ENCODE measurements at regions not wholly inside any gene's neighbourhood (a gene's known extent, or its start where the extent isn't known, plus 50 kb on each side); places are given as distances from the start of the nearest gene placed in this dataset.

DNA sequence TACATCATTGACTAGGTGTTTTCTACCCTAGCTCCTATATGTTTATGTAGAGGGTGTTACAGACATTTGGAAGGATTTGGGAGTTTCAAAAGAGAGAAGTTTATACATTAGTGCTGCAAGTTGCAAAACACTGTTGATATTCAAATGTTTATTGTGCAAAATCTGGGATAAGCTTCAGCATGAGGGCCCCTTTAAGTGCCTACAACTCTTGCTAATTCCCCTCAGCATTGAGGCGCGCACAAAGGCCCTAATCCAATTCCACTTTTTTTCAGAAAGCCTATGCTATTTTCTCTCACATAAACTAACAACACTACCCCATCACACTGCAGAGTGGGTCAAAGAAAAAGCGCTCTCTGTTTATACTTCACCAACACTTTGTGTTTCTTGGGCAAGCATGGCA lies 208.0 kb downstream of the NR2F2 start:
- ATAC-seq (ENCODE audit: low read depth) = no peak
- H3K18ac ChIP-seq (ENCODE audit: low read depth, low read length) = no peak overlapping the region
- no peaks in the 10 kb centered on the region for H3K9me3 ChIP-seq (ENCODE audit: control insufficient read depth, insufficient read depth, low read length)
- H4K5ac ChIP-seq (ENCODE audit: low read depth, low read length) = no peak overlapping the region
- H3K4me1 ChIP-seq (ENCODE audit: control insufficient read depth, insufficient read depth, low read length) = no peaks in the 10 kb centered on the region
- H2AK5ac ChIP-seq (ENCODE audit: low read depth, low read length) = no peak overlapping the region
- no peak overlapping the region for H4K91ac ChIP-seq (ENCODE audit: insufficient read depth, low read depth, low read length)
- H3K9me1 ChIP-seq (ENCODE audit: insufficient read depth, low read length) = no peaks in the 10 kb centered on the region
- 80% methylated on average over 2 of the region's 3 CpGs; no CpG with 5 or more reads in 1 of the 2 experiments for WGBS, 2 experiments (ENCODE audit: extremely low coverage in 2 of 2, insufficient read length in 1 of 2)
- no TSS peak for BruUV-seq (replicated peaks)
- no peak overlapping the region for H3K4ac ChIP-seq (ENCODE audit: low read depth, low read length)
- no peak overlapping the region for H2BK15ac ChIP-seq (ENCODE audit: low read depth, low read length)
- no peak overlapping the region for H2BK5ac ChIP-seq (ENCODE audit: low read depth, low read length, poor library complexity, severe bottlenecking)
- H2AK9ac ChIP-seq (replicated peaks; ENCODE audit: low read depth, low read length, poor library complexity) = no peak overlapping the region
- H2BK20ac ChIP-seq (ENCODE audit: low read depth, low read length) = no peak overlapping the region
- no peak overlapping the region for H3K27ac ChIP-seq (ENCODE audit: insufficient read depth, low read length)
- H2BK120ac ChIP-seq (ENCODE audit: low read depth, low read length) = no peak overlapping the region
- no peak overlapping the region for H3K23ac ChIP-seq (ENCODE audit: low read depth, low read length)
- no peaks in the 10 kb centered on the region for H3K27me3 ChIP-seq (ENCODE audit: control insufficient read depth, insufficient read depth, low read length)
- H3K4me2 ChIP-seq (ENCODE audit: low read depth, low read length) = no peak overlapping the region
- no peak overlapping the region for H2AFZ ChIP-seq (replicated peaks; ENCODE audit: low read length, poor library complexity)
- H3K56ac ChIP-seq (ENCODE audit: extremely low read depth, insufficient read depth, low read length) = no peak overlapping the region
- H3K14ac ChIP-seq (replicated peaks; ENCODE audit: low read depth, low read length) = no peak overlapping the region
- H3K4me3 ChIP-seq (ENCODE audit: insufficient read depth, low read depth, low read length) = no peak overlapping the region
- CTCF ChIA-PET = interaction anchor here (0.7 kb wide), 1 partner anchor 168 kb away, joined by 4 read pairs; no protein-coding TSS in a partner anchor
- in situ Hi-C loops (cut with MboI; ENCODE audit: low sequenced_read_pairs) = no loop called here
- H4K8ac ChIP-seq (ENCODE audit: low read depth in 2 of 2, low read length in 2 of 2) = no peak overlapping the region
- dilution Hi-C loops (cut with HindIII; ENCODE audit: low sequenced_read_pairs, unreplicated experiment) = no loop called here
- DNase-seq = no peak
- H3K79me1 ChIP-seq (ENCODE audit: low read depth in 1 of 2, low read length in 2 of 2) = no peaks in the 10 kb centered on the region
- no peak for TF ChIP-seq NFE2L2 (IDR thresholded peaks at IDR 0.05; ENCODE audit: low read depth, low read length)
- TF ChIP-seq ELK1 (IDR thresholded peaks at IDR 0.05; ENCODE audit: borderline replicate concordance, low read depth, low read length) = no peak
- TF ChIP-seq, protein P1, sequence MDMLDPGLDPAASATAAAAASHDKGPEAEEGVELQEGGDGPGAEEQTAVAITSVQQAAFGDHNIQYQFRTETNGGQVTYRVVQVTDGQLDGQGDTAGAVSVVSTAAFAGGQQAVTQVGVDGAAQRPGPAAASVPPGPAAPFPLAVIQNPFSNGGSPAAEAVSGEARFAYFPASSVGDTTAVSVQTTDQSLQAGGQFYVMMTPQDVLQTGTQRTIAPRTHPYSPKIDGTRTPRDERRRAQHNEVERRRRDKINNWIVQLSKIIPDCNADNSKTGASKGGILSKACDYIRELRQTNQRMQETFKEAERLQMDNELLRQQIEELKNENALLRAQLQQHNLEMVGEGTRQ (IDR thresholded peaks at IDR 0.05; ENCODE audit: low read depth, low read length) = no peak
- TF ChIP-seq RAD21 (IDR thresholded peaks at IDR 0.05; ENCODE audit: low read length) = no peak
- H3K9ac ChIP-seq (ENCODE audit: low read depth, low read length) = no peak overlapping the region
- H4K20me1 ChIP-seq (ENCODE audit: insufficient read depth, low read length) = no peaks in the 10 kb centered on the region
- POLR2A ChIA-PET (ENCODE audit: unreplicated experiment) = no interaction called here
- intact Hi-C loops (cut with micrococcal nuclease) = no loop called here
- no peaks in the 10 kb centered on the region for H3K36me3 ChIP-seq (ENCODE audit: control insufficient read depth, insufficient read depth, low read length)

All from IMR-90 (cell line).